ENCODE measurements at regions not wholly inside any gene's neighbourhood (a gene's known extent, or its start where the extent isn't known, plus 50 kb on each side); places are given as distances from the start of the nearest gene placed in this dataset.

- no peak for DNase-seq (ENCODE audit: low read depth)
Observed at GRCh38 chr6:105966481-105966880, 119.7 kb upstream of the PRDM1 start.

GRCh38 chr6:105964979-105965760, 121.0 kb upstream of the PRDM1 start:
- DNase-seq (ENCODE audit: low read depth), result no peak

- DNase-seq (ENCODE audit: low read depth), result no peak
Observed at GRCh38 chr6:105954148-105954547, 132.0 kb upstream of the PRDM1 start.

- no peak for DNase-seq (ENCODE audit: low read depth)
Observed at GRCh38 chr6:105952772-105953690, 133.1 kb upstream of the PRDM1 start.

- DNase-seq (ENCODE audit: low read depth), result no peak
Observed at GRCh38 chr6:105952326-105952725, 133.8 kb upstream of the PRDM1 start.

GRCh38 chr6:105951322-105951721, 134.8 kb upstream of the PRDM1 start:
- no peak for DNase-seq (ENCODE audit: low read depth)

- no peak for DNase-seq (ENCODE audit: low read depth)
Observed at GRCh38 chr6:105949869-105950268, 136.3 kb upstream of the PRDM1 start.

GRCh38 chr6:105943514-105943913, 142.6 kb upstream of the PRDM1 start:
- DNase-seq (ENCODE audit: low read depth), result no peak

GRCh38 chr6:105941621-105942412, 144.3 kb upstream of the PRDM1 start:
- DNase-seq (ENCODE audit: low read depth), result no peak

- no peak for DNase-seq (ENCODE audit: low read depth)
Observed at GRCh38 chr6:105940990-105941389, 145.1 kb upstream of the PRDM1 start.

- DNase-seq (ENCODE audit: low read depth), result no peak
Observed at GRCh38 chr6:105936972-105937371, 149.2 kb upstream of the PRDM1 start.

GRCh38 chr6:105935416-105935815, 150.7 kb upstream of the PRDM1 start:
- DNase-seq (ENCODE audit: low read depth), result no peak

- no peak for DNase-seq (ENCODE audit: low read depth)
Observed at GRCh38 chr6:105934708-105935107, 151.4 kb upstream of the PRDM1 start.

GRCh38 chr6:105932440-105932839, 153.7 kb upstream of the PRDM1 start:
- DNase-seq (ENCODE audit: low read depth), result no peak

- no peak for DNase-seq (ENCODE audit: low read depth)
Observed at GRCh38 chr6:105929626-105930025, 156.5 kb upstream of the PRDM1 start.

- no peak for DNase-seq (ENCODE audit: low read depth)
Observed at GRCh38 chr6:105926318-105926717, 159.8 kb upstream of the PRDM1 start.

GRCh38 chr6:105925706-105926105, 160.4 kb upstream of the PRDM1 start:
- DNase-seq (ENCODE audit: low read depth), result no peak

GRCh38 chr6:105921781-105922180, 164.4 kb upstream of the PRDM1 start:
- no peak for DNase-seq (ENCODE audit: low read depth)

GRCh38 chr6:105920071-105920470, 166.1 kb upstream of the PRDM1 start:
- DNase-seq (ENCODE audit: low read depth), result no peak

GRCh38 chr6:105917038-105917695, 169.0 kb upstream of the PRDM1 start:
- no peak for DNase-seq (ENCODE audit: low read depth)

- no peak for DNase-seq (ENCODE audit: low read depth)
Observed at GRCh38 chr6:105911106-105911629, 175.0 kb upstream of the PRDM1 start.

GRCh38 chr6:105909106-105909505, 177.0 kb upstream of the PRDM1 start:
- no peak for DNase-seq (ENCODE audit: low read depth)

Measured in stimulated activated CD4-positive, alpha-beta T cell treated with anti-CD3 and anti-CD28 coated beads, Interleukin-2, amount 100 ng/mL, for 4 hours (primary cell).